Renal cortex interstitium (tissue), 11 donors: ENCODE measurements at regions not wholly inside any gene's neighbourhood (a gene's known extent, or its start where the extent isn't known, plus 50 kb on each side); places are given as distances from the start of the nearest gene placed in this dataset.

Experiments
- DNase-seq, 11 donors: peaks; one replicate each; pipeline ENCODE4 v3.0.0-alpha.2; 2013; ENCODE audit warnings: low read depth in 9 of 11, low spot score in 4 of 11; ENCODE audit errors: extremely low read depth in 1 of 11

DNA sequence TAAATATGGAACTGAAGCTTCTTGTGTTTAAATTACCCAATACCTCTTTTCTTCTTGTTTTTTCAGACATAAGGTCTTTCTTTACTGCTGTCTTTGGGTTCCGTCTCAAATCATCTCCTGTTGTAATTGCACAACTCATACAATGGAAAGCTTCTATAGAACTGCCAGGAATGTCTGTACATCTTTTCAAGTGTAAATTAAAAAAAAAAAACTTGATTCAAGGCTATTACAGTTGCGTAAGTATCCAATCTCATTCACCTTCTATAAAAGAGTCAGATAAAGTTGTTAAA lies 243.5 kb downstream of the ICE1 start:
- DNase-seq: no peak

DNA sequence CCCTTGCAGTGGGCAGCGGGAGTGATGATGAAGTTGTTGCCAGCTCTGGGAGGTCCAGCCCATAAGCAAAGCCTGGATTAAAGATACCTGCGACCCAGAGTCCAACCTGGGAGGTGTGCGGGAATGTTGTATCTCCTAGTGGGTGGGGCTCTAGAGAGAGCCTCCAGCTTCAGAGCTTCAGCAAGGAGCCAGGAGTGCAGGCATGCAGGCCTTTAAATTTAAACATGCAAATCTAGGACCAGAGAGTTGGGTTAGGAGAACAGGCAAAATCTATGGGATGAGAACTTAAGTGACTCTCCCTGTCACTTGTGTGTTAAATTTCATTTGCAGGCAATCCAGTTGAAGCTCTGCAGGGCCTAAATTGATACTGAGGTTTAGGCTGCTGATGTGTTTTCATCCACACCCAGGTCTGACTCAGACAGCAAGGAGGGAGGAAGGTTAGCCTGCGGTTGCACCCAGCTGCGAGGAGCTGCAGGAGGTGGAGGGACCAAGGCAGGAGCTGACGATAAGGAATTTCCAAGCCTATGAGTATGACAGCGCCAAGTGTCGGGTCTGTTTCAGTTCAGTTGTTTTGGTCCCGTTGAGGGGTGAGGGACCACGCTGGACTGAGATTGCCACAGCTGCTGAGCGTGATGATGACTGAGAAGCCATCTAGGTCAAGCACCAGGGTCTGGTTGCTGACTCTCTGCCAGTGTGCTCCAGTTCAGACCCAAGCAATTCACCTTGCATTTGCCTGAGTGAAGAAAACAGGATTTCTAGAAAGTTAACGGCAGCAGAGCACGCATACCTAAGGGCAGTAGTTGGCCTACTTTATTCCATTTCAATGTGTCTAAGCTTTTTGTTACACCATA lies 243.0 kb downstream of the ICE1 start:
- no peak for DNase-seq

DNA sequence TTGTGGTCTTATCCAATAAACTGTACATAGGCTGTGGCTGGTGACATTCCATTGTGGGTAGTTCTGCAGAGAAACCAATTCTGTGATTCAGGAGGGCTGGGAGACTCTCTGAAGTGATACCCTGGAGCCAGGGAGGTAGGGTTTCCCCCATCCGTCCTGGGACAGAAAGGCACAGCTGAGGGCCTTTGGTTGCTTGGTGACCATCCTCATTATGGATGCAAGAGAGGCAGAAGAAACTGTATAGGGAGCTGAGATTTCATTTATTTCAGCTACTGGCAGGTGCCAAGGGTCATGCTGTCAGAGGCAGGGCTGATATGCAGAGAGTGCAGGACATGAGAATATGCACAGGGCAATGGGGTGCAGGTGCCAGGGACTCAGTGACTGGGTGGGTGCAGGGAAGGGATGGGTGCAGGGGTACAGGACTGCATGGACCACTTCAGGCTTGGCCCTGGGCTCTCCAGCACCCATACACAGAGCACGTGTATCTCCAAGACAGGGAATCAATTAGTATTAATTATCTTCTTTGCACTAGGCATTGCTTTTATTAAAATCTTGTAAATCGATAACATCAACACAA lies 236.5 kb downstream of the ICE1 start:
- DNase-seq: no peak

DNA sequence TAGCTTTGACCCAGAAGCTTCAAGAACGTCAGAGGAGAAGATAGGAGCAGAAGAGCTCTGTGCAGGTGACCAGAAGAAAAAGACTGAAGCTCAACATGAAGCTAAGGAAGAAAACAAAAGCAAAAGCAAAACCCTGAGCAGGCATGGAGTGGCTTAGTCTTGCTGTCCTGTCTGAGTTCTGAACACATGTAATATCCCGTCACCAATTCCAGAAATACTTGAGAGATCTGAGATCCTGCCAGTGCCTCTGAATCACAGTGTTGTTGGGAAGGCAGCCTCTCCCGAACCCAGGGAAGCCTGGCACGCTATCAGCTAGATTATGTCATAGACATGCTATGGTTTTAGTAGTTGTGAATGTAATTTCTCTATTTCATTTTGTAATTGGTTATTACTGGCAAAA lies 235.7 kb downstream of the ICE1 start:
- DNase-seq: no peak

DNA sequence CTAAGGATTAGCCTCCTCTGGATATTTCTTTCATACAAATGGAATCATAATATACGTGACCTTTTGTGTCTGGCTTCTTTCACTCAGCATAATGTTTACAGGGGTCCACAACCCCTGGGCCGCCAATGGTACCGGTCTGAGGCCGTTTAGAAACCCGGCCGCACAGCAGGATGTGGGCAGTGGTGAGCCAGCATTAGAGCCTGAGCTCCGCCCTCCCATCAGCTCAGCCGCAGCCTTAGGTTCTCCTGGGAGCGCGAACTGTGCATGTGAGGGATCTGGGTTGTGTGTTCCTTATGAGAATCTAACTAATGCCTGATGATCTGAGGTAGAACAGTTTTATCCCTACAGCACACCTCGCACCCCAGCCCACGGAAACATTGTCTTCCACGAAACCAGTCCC lies 229.7 kb downstream of the ICE1 start:
- no peak for DNase-seq

DNA sequence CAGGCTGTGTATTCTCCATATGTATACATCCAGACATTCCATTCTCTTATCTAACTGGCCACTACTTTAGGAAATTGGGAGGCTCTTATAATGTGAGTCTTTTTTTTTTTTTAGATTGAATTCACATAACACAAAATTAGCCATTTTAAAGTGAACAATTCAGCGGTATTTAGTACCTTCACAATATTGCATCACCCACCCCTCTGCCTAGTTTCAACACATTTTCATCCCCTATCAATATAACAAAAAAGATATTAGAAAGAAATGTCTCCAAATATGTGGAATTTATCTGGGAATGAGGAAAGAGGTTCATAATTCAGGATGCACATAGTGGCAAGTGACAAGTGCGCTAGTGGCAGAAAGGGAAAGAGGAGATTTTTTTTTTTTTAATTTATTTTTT lies 228.5 kb downstream of the ICE1 start:
- no peak for DNase-seq

DNA sequence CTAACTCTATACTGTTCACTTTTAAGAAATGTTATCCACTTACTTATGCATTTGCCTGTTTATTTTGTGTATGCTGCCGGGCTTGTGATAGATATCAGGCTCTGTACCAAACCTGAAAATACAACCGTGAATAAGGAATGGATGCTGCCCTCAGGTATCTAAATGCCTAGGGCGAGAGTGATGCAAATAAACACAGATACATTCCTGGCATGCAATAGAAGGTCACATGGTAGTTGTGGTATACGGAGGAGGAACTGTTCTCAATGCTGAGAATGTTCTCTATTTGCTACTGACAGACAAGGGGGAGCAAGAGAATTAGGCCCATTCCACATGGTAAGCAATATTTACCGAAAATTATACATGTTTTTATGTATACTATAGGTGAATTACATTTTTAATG lies 227.8 kb downstream of the ICE1 start:
- no peak for DNase-seq

DNA sequence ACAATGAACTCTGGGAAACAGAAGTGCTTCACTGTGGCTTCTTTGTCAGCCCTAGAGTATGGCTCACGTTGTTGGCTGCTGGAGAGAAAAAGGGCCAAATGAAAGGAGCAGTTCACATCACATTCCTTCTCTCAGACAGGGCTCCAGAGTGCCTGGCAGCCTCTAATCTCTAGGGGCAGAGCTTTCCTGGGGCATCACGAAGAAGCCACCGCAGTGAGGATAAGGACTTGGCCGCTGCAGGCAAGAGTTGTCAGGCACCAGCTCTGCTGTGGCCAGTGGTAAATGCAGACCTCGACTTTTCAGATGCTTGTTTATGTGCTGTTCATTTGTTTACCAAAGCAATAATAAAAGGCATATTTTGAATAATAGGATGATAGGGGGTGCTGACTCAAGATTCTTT lies 227.2 kb downstream of the ICE1 start:
- no peak for DNase-seq

DNA sequence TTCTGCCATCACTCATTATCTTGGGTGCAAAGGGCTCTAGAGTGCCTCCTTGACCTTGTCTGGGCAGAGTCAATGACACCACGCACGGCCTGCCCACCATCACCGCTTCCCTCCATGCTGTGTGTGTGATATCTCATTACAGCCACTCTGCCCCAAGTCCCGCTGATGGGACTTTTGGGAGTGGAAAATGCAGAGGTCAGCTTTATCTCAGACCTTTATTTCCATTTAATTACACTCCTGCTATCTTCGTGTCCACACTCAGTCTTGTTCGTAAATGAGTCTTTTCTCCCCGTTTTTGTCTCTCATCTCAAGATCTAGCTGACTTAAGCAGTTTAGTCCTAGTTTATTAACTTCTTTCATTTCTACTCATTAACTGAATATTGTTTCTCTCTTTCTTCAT lies 226.2 kb downstream of the ICE1 start:
- no peak for DNase-seq

DNA sequence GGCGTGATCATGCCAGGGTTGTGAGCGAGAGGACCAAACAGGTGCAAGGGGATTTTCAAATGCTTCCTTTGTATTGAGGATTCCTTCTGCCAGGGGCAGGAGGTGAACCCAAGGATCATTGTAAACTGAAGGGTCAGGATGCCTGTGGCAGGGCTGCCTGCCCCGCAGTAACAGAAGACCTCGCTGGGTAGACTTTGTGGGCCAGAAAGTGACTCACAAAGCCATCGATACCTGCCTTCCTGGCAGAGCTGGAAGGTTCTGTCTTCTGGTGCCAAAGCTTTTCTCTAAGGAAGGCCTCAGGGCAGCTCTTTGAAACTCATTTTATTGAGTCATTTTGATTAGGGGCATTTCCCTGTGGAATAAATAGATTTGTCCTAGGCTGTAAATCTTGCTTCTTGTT lies 223.4 kb downstream of the ICE1 start:
- no peak for DNase-seq

DNA sequence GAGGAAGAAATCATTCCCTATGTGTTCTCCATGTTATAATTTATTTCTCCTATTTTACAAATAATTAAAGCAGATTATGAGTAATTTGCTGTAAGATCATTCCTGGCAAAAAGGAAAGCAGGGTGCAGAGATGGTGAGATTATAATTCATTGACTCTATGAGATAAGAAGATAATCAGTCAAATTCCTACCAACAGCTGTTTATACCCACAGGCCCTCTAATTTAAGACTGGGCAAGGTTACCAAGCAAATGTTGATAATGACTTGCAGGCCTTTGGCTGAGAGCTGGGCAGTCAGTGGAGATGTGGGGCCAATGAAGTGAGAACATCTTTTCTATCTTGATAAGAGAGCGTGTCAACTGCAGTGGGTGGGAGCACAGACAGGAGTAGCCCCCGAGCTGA lies 222.7 kb downstream of the ICE1 start:
- DNase-seq: no peak

DNA sequence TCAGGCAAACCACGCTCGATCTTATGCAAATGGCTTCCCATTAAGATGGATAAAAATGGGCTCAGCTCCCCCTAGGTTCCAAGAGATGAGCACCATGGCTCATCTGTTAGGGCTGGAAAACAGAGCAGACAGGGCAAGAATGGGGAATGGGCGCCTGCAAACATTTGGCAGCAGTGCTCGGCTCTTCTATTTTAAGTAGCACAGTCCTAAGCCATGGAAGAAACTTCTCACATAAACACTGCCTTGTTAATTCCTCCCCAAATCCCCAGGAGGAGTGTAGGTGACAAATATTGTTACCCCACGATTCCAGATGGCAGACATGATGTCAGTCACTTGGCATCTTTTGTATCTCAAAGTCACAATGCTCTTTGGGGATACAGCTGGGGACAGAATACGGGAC lies 221.8 kb downstream of the ICE1 start:
- DNase-seq: no peak

DNA sequence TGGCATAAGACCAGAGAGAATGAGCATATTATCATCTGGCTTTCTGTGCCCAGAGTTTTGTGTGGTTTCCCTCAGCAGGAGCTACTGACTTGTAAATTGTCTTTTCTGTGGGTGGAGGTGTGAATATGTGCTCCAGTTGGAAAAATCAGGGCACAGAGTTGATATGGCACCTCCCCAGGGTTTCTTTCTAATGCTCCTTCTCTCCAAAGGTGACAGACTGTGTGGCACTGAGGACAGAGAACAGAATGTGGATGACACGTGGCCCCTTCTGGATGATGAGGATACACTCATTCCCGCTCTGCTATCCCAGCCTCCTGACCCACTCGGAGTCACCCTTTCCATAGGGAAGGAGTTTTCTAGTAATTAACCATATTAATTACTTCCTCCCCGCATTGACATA lies 221.0 kb downstream of the ICE1 start:
- DNase-seq: no peak

DNA sequence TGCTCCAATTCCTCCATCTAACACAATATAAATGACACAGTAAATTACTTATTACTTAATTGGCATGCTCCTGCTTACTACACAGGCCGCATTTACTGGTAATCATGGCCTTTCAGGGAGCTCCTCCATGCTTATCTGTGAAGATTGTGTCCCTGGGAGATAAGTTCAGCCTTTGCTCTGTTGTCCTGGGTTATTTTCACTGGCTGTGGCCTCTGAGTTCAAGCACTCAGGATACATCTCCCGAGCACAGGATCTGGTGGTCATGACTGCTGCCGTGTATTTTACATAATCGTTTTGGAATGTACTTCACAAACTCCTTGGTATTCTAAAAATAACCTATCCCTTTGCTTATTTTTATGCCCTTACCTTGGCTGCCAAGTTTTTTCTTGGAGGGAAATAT lies 215.7 kb downstream of the ICE1 start:
- DNase-seq: no peak

DNA sequence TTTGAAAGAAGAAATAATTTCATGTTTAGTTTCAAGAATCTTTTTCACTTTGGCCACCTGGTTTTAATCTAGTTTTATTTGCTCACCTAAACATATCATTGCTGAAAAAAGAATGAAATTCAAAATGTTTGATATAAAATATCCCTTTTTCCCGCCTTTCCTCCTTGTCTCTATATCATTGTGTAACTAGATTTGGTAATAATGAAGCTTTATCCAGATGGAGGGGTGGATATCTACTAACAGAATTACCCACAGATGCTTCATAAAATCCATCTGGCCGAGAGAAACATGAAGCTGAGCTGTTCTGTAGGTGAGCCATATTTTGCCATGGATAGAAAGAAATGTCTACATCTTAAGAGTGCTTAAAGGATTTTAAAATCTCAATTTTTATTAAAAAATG lies 214.7 kb downstream of the ICE1 start:
- DNase-seq: no peak

DNA sequence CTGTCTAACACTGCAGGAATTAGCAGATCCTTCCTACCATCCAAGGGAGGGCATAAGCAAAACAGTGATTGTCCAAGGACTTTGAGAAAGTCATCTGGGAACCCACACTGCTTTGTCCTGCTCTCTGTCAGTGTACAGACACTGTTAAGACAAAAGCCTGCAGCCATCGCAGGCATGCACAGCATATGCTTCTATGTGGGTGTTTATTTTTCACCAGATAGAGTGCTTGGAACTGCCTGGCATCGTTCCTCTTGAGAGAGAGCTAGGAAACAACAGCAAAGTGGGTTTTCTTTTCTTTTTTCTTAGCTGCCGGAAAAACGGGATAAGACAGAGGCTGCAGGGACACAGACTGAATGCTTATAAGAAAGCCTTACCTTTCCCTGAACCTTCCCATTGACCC lies 212.3 kb downstream of the ICE1 start:
- no peak for DNase-seq

DNA sequence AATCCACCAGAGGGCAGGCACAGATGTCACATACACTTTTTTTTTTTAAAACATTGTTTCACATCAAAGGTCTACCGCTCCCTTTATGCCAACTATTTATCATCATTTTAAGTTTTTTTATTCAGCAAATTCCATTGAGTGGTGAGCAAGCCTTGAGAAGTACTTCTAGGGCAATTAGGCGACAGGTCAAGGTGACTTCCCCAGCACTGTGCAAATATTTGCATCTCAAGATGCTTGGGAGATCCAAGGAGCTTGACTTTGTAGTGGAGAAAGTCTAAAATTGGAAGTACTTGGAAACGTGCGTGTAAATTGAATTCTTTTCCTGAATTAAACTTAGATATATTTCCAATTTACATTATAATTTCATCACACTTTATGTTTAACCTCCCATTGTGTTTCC lies 211.1 kb downstream of the ICE1 start:
- no peak for DNase-seq

DNA sequence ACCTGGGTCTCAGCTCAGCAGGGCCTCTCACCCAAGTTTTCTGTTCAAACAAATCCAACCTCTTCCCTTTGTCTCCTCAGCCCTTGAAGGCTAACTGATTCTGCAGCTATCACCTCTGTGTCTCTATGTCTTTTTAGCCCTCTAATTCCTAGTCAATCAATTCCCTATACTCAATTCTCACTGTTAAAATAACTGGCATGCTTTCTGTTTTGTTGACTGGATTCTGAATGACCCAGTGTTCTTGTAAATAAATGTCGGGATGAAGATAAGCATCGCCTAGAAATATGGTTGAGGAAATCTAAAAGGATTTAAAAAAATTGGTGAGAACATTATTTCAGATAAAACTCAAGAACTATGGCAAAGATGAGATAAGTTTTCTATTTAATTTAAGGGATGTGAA lies 210.2 kb downstream of the ICE1 start:
- no peak for DNase-seq

DNA sequence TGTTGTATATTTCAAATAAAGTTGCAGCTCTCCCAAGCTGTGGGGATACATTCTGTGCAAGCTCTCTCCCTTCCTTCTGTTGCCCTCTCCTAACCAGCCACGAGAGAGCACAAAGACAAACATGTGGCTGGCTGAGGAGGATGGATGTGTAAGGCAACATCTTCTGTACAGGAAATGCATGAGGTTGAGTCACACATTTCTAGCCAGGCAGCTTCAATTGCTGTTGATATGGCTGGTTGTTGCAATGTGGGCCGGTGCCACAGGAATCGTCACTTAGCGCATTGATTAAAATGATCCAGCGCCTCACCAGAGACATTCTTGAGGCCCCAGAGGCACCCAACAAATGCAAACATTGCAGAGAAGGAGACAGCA lies 207.1 kb downstream of the ICE1 start:
- DNase-seq: no peak

DNA sequence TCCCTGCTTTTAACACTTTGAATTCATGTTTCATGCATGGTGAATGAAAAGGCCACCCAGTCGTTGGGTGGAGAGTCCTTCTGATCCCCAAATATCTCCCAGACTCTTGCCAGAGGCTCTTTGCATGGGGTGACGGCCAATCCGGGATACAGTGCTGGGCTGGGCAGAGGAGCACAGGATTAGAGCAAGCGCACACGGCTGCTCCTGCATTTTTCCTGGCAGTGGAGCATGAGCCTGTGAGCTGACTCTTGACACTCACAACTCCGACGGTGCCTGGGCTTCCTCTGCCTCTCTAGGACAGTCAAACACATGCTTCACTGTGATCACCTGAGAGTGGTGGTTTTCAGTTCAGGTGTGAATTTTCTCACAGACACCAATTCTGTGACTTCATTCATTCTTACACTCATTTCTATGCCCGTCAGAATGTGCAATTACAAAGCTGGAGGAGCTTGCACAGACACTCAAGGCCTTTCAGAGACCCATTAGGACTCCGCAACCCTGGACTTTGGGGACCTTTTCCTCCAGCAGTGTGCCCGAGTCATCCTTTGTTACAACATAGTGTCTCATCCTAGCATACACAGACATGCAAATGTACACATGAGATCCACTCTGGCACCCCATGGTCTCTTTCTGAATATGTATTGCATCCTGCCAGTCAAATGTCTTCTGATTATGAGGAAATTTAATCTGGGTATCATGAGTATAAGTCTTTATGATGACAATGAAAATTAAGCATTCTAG lies 206.6 kb downstream of the ICE1 start:
- DNase-seq: no peak

DNA sequence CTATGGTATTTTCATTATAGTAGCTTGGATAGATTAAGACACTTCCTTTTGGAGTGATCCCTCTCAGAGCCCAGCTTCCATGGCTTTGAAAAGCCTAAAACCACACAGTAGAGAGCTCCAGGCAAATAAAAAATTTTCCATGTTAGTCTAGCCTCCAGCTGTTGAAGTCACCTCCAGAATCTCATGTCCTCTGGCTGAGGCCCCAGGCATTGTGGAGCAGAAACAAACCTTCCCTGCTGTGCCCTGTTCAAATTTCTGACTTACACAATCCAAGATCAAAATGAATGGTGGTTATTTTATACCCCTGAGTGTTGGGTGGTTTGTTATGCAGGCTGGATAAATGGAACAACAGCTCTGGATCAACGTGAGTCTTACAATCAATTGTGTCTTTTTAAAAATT lies 203.9 kb downstream of the ICE1 start:
- DNase-seq: no peak
